Esophagus muscularis mucosa (tissue), 2 donors: ENCODE measurements at regions not wholly inside any gene's neighbourhood (a gene's known extent, or its start where the extent isn't known, plus 50 kb on each side); places are given as distances from the start of the nearest gene placed in this dataset.

Experiments
- POLR2A ChIP-seq: fragments of 450-650 bp; IDR thresholded peaks from one replicate; pipeline ENCODE4 v1.6.1; 2017; ENCODE audit warnings: antibody characterized with exemption, moderate library complexity, mild to moderate bottlenecking, low read depth
- POLR2AphosphoS5 ChIP-seq, 2 donors: sonication (generic); formaldehyde crosslinking; IDR thresholded peaks; one replicate each; pipeline ENCODE4 v1.6.1; 2017; ENCODE audit warnings: antibody characterized with exemption in 2 of 2

DNA sequence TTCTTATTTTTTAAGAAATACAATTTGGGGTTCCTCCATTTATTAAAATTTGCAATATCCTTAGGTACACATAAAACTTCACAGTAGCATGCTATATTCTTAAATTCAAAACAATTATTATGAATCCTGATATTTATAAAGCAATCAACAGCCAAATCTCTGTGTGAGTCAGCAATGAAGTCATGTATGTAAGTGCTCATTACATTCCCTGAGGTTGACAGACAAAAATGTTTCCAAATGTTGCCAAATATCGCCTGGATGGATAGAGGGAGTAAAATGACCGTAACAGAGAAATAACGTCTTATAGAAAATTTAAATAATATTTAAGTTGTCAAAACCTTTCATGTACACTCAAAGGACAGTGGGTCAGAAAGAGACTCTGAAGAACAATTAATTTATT, 220.0 kb downstream of the PCDH18 start:
- TF ChIP-seq POLR2AphosphoS5 (IDR thresholded peaks at IDR 0.05) (no peak), POLR2A (no peak)
